ENCODE measurements at regions not wholly inside any gene's neighbourhood (a gene's known extent, or its start where the extent isn't known, plus 50 kb on each side); places are given as distances from the start of the nearest gene placed in this dataset.

GRCh38 chr18:29309366-29309765 is 1132.4 kb upstream of the CDH2 start:
- FAIRE-seq: no peak
- H2AFZ ChIP-seq (ENCODE audit: control insufficient read depth, low read length): no peak overlapping the region
- dilution Hi-C loops (cut with MboI; ENCODE audit: extremely low pct_ligation_motif_present, low sequenced_read_pairs): no loop called here

GRCh38 chr18:29307982-29308381 is 1131.1 kb upstream of the CDH2 start:
- H3K36me3 ChIP-seq (ENCODE audit: control insufficient read depth in 2 of 2, extremely low read depth in 1 of 2, insufficient read depth in 2 of 2, low read length in 2 of 2): no peaks in the 10 kb centered on the region
- no peak overlapping the region for H3K4me3 ChIP-seq (ENCODE audit: control insufficient read depth in 2 of 3, extremely low read depth in 1 of 3, insufficient read depth in 2 of 3, low read depth in 1 of 3, low read length in 3 of 3)
- DNase-seq (ENCODE audit: low read depth, low spot score): no peak
- H3K79me2 ChIP-seq (ENCODE audit: control insufficient read depth, insufficient read depth, low read length): no peaks in the 10 kb centered on the region
- no peak overlapping the region for H3K9ac ChIP-seq (ENCODE audit: control insufficient read depth, extremely low read depth, insufficient read depth, low read length)
- TF ChIP-seq CTCF (optimal IDR thresholded peaks at IDR 0.05 in 1 of 3, IDR thresholded peaks at IDR 0.05 in 1 of 3, conservative IDR thresholded peaks at IDR 0.05 in 1 of 3; ENCODE audit: extremely low read depth in 1 of 3, insufficient read depth in 2 of 3, low read length in 3 of 3): no peak
- no peak for TF ChIP-seq EZH2 (IDR thresholded peaks at IDR 0.05; ENCODE audit: low read length)
- dilution Hi-C loops (cut with MboI; ENCODE audit: extremely low pct_ligation_motif_present, low sequenced_read_pairs): no loop called here
- H3K4me2 ChIP-seq (ENCODE audit: control insufficient read depth, extremely low read depth, insufficient read depth, low read depth, low read length): no peak overlapping the region
- H3K9me1 ChIP-seq (ENCODE audit: control insufficient read depth, extremely low read depth, insufficient read depth, low read length): no peaks in the 10 kb centered on the region
- H3K27ac ChIP-seq (ENCODE audit: control insufficient read depth, insufficient read depth, low read length): no peak overlapping the region
- no peaks in the 10 kb centered on the region for H4K20me1 ChIP-seq (ENCODE audit: control insufficient read depth, extremely low read depth, insufficient read depth, low read length)
- no peaks in the 10 kb centered on the region for H3K9me3 ChIP-seq (ENCODE audit: control insufficient read depth, low read depth, low read length)
- no peaks in the 10 kb centered on the region for H3K4me1 ChIP-seq (ENCODE audit: control insufficient read depth, extremely low read depth, insufficient read depth, low read length)
- no peaks in the 10 kb centered on the region for H3K27me3 ChIP-seq (ENCODE audit: control insufficient read depth, extremely low read depth, insufficient read depth, low read length)
- H2AFZ ChIP-seq (ENCODE audit: control insufficient read depth, low read length): no peak overlapping the region
- FAIRE-seq: no peak

More at GRCh38 chr18:29309366-29309765, 1132.4 kb upstream of the CDH2 start:
- no peaks in the 10 kb centered on the region for H3K36me3 ChIP-seq (ENCODE audit: control insufficient read depth in 2 of 2, extremely low read depth in 1 of 2, insufficient read depth in 2 of 2, low read length in 2 of 2)
- no peak overlapping the region for H3K4me3 ChIP-seq (ENCODE audit: control insufficient read depth in 2 of 3, extremely low read depth in 1 of 3, insufficient read depth in 2 of 3, low read depth in 1 of 3, low read length in 3 of 3)
- H3K27me3 ChIP-seq (ENCODE audit: control insufficient read depth, extremely low read depth, insufficient read depth, low read length): no peaks in the 10 kb centered on the region
- TF ChIP-seq EZH2 (IDR thresholded peaks at IDR 0.05; ENCODE audit: low read length): no peak
- no peak for TF ChIP-seq CTCF (optimal IDR thresholded peaks at IDR 0.05 in 1 of 3, IDR thresholded peaks at IDR 0.05 in 1 of 3, conservative IDR thresholded peaks at IDR 0.05 in 1 of 3; ENCODE audit: extremely low read depth in 1 of 3, insufficient read depth in 2 of 3, low read length in 3 of 3)
- H3K4me1 ChIP-seq (ENCODE audit: control insufficient read depth, extremely low read depth, insufficient read depth, low read length): no peaks in the 10 kb centered on the region
- no peaks in the 10 kb centered on the region for H3K9me3 ChIP-seq (ENCODE audit: control insufficient read depth, low read depth, low read length)
- no peak for DNase-seq (ENCODE audit: low read depth, low spot score)
- H4K20me1 ChIP-seq (ENCODE audit: control insufficient read depth, extremely low read depth, insufficient read depth, low read length): no peaks in the 10 kb centered on the region
- no peaks in the 10 kb centered on the region for H3K79me2 ChIP-seq (ENCODE audit: control insufficient read depth, insufficient read depth, low read length)
- no peak overlapping the region for H3K9ac ChIP-seq (ENCODE audit: control insufficient read depth, extremely low read depth, insufficient read depth, low read length)
- no peak overlapping the region for H3K27ac ChIP-seq (ENCODE audit: control insufficient read depth, insufficient read depth, low read length)
- H3K9me1 ChIP-seq (ENCODE audit: control insufficient read depth, extremely low read depth, insufficient read depth, low read length): no peaks in the 10 kb centered on the region
- H3K4me2 ChIP-seq (ENCODE audit: control insufficient read depth, extremely low read depth, insufficient read depth, low read depth, low read length): no peak overlapping the region

Data from keratinocyte (primary cell).